NCI-H510A treated with DMSO at 0.1 percent for 48 hours (cell line): ENCODE measurements at regions not wholly inside any gene's neighbourhood (a gene's known extent, or its start where the extent isn't known, plus 50 kb on each side); places are given as distances from the start of the nearest gene placed in this dataset.
A peak's percentile ranks its signal among the peaks of the same experiment; 100 is the strongest.

Source experiments
- DNase-seq: peaks from one replicate; lab custom pipeline; 2025; lab: John Stamatoyannopoulos, UW

DNA sequence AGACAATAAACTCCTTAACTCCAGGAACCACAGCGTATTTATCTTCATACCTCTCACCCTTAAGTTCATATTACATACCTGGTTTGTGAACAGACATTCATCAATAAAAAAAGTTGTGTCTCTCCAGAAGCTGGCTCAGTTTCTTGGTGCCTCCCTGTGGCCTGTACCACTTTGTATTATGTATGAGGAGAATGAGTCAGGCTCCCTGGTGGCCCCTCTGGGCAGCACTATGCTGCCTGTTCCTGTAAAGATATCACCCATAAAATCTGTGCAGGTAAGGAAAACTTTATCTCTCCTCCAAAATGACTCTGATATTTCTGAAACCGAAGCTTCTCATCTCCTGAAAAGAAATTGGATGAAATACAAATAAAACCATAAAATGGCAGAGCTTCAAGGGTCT lies 198.4 kb upstream of the NT5C1B start:
- DNase-seq = no peak

DNA sequence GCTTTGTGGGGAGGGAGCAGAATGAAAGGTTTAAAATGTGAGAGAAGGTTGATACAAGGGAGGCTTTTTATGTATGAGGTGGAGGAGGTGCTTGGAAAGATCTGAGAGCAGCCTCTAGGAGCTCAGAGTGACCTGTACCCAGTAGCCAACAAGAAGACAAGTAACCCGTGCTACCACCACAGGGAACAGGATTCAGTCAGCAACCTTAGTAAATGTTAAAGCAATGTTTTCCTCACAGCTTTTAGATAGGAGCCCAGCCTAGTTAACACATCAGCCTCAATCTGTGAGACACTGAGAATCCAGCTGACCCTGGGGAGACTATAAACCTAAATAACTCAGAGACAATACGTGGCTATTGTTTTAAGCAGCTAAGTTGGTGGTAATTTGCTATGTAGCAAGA lies 194.9 kb upstream of the NT5C1B start:
- DNase-seq = no peak

DNA sequence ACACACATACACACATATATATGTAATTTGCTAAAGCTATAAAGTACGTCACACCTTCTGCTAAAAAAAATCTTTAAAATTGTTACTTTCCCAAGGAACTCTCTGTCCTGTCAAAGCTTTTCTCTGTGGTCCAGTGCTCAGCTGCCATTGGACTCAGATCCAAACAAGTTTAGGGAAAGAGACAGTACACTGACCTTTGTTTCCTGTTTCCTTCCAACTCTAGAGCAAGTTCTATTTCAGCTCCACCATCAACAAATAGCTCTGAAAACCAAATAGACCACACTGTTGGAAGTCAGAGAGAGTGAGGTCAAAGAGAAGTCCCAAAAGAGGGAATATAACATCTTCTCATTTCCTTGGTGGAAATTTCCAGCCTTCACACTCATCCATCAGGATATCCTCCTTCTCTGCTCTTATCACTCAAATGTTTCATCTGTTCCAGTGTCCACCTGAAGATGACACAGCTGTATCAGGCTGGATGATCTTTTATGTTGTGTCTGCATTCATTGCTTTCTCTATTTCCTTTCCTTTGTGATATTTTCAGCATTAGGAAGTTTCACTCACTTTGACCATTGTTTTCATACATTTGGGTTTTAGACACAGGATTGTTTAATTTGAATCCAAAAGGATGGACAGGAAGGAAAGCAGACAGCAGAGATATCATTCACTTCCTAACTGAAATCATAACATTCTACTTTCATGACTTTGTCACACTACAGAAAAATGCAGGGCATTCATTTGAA lies 192.3 kb upstream of the NT5C1B start:
- no peak for DNase-seq

DNA sequence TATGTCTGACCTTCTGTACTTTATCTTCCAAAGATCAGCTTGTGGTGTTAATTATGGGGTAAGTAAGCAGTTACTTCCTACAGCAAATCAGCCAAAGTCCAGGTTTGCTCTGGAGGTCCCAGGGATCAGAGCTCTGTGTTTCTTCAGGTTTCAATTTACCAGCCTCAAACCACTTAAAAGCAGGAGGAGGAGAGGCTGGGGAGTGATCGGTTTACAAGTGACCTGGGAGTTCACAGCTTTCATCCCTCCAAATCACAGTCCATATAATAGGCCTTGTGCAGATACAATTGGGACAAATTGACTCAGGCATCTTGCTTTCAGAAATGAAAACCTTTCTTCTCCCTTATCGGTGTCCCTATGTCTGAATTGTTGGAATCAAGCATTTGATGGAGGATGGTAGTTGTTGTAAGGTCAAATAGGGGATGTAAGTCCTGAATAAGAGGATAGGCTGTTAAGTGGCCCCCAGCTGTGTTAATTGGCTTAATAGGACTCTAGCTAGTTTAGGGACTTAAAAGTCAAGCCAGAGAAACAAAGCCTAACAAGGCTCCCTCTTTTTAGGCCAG lies 188.0 kb upstream of the NT5C1B start:
- peak; percentile 59 for DNase-seq

DNA sequence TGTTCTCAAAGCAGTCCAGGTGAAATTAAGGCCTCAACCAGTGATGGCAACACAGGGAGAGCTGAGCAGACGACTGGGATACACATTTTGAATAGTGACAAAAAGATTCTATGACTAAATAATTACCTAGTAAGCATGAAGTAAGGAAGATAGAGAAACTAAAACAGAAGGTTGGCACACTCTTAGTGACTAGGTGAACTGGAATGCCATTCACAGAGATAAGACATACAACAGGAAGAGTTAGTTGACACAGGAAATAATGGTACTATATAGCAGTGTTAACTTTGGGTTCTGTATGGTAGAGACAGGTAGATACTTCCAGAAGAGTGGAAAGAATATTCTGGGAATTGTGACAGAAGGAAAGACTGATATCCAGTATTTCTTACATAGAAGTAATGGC lies 181.8 kb upstream of the NT5C1B start:
- no peak for DNase-seq

DNA sequence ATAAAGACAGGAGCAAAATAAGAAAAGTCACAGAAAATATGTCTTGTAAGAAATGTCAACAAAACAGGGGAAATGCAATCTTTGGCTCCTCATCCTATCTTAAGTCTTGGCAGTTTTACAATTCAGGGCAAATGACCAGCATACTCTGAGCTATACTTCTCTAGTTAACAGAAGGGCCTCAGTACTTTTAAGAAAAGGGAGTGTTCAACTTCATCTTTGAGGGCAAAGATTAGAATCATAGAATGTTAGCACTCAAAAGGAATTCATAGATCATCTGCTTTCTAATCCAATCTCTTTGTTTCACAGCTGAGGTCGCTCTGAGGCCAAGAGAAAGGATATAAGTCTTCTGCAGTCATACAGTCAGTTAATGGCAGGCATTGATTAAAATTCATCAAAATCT lies 174.0 kb upstream of the NT5C1B start:
- DNase-seq = no peak

DNA sequence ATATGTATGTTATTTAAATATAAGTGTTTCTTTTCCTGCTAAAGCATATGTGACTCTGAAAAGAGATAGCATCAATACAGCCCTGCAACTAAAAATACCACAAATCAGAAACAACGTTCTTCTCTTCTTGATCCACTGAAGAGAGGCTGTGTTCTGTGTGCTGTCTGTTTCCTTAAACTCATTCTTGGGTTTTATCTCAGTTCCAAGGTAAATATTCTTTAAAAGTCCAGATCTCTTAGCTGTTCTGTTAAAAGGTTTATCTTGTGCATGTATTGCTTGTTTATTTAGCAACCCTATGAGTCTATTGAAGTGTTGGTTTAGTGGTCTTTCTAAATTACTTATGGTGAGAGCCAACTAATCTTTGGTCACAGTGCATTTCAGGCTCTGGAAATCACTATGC lies 173.3 kb upstream of the NT5C1B start:
- DNase-seq = peak; percentile 26

DNA sequence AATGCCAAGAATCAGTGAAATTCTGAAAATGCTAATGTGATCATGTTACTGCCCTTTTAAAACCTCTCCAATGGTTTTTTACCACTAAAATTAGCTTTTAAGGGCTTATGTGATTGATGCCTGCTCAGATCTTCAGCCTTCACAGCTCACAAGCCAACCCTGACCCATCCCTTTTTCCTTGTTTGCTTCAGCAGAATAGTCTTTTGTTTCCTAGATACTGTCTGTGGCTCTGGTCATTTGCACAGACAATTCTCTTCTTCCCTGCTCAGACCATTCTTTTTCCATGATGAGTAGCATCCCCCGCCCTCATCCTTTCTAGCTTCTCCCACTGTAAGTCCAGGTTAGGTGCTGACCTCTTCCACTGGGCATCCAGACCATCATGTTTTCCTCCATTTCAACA lies 164.9 kb upstream of the NT5C1B start:
- no peak for DNase-seq

DNA sequence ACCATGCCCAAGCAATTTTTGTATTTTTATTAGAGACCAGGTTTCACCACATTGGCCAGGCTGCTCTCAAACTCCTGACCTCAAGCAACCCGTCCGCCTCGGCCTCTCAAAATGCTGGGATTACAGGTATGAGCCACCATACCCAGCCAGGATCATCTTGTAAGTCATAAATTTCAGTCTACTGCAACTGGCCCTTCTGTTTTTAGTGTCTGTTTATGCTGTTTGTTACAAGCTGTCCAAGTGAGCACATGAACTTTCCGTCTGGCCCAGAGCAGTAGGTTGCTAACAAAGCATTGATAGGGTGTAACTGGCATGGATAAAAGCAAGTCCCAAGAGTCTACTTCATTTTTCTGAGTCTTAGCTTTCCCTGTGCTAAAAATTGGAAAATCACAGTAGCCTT lies 164.4 kb upstream of the NT5C1B start:
- no peak for DNase-seq

DNA sequence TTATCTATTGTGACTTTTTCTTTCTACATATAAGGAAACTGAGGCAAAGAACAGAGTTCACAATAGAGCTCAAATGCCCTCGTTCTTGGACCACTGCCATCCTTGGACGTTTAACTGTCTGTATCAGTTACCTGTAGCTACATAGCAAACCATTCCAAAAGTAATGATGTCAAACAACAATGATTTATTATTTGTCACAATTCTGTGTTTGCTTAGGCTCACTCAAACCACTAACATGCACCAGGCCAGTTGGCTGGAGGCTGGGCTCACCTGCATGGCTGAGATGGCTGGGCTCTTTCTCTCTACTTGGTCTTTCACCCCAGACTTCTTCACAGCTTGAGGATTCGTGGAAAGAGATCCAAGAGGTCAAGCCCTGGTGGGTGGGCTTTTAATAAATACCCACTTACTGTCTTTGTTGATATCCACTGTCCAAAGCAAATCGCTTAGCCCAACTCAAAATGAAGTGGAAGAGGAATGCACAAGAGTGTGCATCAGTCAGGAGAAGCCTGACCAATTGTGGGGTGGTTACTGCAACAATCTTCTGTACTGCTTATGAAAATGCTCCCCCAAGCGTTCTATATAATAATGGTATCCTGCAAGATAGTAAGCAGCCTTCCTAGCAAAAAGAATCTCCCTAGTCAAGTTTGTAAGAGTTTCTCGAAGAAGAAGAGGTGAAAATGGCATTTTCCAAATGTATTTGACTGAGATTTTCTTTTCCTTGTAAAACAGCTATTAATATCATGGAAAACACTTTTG lies 163.5 kb upstream of the NT5C1B start:
- peak; percentile 74 for DNase-seq

DNA sequence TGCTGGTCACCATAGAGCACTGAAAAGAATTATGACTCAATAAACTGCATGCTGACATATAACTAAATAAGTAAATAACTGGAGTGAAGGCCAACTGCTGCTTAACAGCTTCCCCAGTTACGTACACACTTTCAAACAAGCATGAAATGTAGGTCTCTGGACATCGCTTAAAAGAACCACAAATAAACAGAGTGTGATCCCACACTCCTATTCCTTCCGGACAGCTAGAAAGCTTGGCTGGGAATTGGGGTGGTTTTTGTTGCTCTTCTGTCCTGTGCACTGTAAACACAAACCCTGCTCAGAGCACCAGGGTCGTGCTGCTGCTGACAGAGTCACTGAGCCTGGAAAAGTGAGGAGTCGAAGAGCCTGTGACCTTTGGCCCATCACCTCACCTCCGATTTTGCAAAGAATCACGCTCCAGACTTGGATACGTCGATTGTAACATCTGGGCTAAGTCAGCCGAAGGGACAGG lies 162.7 kb upstream of the NT5C1B start:
- DNase-seq = peak; percentile 67

DNA sequence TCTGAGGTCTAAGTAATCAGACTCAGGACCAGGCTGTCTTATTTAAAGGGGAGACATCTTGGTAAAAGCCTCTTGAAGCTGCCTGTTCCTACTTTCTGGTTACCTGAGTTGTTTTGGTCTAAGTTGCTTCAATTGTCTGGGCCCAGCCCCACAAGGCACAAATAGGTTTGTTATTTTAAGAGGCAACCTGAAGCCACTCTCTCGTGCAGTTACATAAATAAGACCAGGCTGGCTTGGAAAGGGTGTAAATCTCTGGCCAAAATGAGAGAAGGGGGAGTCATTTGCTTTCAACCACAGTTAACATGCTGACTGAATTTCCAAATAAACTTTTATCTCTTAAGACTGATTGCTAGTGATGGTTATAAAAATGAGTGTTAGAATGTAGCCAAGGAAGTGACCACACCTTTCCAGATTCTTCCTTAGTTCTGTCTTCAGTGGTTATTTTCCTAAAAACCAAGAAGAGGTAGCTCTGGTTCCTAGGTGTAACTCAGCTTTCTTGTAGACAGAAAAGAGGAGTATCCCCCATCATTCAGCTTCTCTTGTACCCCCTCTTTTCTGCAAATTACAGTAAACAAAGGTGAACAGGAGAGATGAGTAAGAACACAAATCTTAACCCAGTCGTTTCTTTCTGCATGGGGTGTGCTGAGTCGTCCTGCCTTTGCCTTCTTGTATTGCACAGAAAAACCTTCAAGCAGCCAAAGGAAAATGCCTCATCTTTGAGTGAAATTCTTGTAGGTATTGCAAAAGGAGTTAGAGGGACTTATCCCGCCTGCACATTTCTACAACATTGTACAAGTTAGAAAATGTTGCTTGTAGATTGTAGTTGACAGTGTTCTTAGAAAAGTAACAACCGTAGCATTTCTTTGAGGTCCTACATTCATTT lies 161.5 kb upstream of the NT5C1B start:
- DNase-seq = no peak

DNA sequence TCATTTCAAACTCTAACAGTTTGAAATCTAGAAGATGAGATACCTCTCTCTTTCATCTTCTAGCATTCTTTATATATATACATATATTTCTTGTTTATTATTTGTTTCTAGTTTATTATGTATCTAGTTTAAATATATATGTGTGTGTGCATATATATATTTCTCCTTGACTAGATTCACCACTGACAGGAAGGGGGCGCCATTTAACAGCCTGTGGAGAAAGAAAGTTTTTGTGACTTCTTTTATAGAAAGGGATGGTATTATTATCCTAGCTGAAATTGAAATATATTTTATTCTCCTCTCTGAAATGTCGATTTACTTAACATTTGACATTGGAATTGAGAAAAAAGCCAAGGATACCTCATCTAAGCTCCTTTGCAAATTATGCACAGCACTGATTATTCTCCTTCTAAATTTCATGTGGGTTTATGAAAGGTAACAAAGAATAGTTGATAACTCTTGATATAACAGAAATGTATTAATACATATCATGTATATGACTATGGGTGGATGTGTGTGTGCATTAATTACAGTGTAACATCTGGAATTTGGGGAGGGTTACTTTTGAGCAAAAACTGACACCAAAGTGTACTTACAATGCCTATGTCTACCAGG lies 160.7 kb upstream of the NT5C1B start:
- DNase-seq = peak; percentile 83

DNA sequence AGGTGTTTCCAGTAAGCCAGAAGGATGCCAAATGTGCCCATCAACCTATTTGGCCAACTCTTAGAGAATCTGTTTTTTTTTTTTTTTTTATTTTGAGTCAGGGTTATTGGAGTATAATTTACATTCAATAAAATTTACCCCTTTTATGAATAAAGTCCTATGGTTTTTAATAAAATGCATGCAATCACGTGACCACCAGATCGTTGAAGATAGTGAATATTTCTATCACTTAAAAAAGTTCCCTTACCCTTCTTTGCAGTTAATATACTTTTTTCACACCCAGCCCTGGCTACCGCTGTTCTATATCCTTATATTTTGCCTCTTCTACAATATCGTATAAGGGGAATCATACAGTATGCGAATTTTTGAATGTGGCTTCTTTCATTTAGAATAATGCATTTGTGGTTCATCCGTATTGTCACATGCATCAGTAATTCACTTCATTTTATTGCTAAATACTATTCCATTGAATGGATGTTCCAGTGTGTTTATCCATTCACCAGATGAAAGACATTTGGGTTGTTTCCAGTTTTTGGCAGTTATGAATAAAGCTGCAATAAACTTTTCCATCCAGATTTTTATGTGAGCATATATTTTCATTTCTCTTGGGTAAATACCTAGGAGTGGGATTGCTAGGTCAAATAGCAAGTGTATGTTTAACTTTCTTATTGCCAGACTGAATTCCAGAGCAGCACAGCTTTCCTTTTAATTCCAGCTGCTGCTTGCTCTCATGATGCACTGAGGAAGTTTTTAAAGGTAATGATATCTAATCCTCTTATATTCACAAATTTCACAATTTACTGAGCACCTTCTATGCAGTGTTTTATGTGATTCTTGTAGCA lies 156.3 kb upstream of the NT5C1B start:
- no peak for DNase-seq

DNA sequence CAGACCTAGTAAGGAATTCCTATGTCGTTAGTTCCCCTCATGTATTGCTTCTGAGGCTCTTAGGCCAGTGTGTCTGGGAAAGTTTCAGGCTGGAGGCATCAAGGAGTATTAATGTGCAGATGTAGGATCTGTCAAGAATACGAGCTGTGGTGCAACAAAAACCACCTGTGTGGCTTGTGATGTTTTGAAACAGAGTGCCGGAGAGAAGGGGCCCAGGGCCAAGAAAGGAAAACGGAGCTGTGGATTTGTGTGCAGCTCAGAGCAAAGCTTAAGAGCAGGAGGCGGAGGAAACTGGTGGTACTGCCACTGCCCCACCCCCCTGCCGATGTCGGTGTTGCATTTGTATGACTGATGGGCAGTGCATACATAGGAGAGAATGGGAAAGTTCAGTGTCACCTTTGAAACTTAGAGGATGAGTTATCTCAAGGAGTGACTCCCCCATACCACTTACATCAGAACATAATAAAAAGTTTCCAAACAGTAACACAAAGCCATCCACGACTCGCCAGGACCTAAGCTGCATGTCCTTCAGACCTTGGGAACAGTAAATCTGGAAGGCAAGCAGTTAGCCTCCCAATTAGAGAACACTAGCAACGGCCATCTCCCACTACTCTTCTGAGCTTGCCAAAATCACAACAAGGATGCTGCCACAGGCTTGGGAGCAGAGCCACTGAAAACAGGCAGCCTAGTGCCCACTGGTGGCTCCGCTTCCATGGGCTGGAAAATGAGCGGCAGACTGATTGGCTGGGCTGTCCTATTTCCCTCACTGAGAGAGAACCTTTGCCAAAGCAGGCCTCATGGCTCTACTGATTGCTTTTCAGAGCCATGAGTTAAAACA lies 152.7 kb upstream of the NT5C1B start:
- DNase-seq = no peak

DNA sequence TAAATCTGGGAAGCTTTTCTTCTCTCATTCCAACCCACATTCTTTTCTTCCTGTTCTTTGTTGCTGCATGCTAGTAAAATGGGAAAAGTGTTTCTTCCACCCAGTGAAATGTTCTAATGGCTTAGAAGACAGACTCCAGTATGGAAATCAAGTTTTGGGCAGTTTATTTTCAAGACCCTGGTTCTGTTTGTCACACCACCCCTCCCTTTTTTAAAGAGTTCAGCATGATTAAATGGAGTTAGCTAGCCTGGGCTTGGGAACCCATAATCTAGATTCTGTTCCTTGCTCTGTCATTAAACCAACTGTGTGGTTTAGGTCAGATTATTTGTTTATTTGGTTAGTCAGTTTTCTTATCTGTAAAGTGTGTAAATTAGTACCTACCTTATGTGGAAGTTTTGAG lies 151.8 kb upstream of the NT5C1B start:
- DNase-seq = no peak

DNA sequence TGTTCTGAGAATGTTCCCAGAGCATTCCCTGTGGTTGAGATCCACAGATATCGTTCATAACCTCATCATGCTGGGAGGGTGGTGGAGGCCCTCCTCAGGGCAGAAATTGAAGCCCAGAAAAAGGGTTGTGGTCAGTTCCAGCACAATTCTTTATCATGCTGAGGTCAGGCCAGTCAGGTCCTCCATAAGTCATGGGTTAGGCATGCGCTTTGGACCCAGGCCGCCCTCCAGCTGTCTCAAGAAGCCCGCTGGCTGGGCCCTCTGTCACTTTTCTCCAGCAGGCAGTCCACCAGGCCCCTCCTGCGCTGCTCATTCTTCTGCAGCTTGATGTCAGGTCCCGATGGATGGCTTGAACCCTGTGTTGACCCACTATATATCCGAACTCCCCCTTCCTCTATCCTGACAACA lies 151.1 kb upstream of the NT5C1B start:
- no peak for DNase-seq

DNA sequence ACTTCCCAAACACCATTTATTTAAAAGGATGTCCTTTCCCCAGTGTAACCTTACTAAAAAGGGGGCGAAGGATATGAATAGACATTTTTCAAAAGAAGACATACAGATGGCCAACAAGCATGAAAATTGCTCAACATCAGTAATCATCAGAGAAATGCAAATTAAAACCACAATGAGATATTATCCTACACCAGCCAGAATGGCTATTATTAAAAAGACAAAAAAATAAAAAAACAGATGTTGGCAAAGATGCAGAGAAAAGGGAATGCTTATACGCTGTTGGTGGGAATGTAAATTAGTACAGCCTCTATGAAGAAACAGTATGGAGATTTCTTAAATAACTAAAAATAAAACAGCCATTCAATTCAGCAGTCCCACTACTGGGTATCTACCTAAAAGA lies 142.3 kb upstream of the NT5C1B start:
- DNase-seq = no peak

DNA sequence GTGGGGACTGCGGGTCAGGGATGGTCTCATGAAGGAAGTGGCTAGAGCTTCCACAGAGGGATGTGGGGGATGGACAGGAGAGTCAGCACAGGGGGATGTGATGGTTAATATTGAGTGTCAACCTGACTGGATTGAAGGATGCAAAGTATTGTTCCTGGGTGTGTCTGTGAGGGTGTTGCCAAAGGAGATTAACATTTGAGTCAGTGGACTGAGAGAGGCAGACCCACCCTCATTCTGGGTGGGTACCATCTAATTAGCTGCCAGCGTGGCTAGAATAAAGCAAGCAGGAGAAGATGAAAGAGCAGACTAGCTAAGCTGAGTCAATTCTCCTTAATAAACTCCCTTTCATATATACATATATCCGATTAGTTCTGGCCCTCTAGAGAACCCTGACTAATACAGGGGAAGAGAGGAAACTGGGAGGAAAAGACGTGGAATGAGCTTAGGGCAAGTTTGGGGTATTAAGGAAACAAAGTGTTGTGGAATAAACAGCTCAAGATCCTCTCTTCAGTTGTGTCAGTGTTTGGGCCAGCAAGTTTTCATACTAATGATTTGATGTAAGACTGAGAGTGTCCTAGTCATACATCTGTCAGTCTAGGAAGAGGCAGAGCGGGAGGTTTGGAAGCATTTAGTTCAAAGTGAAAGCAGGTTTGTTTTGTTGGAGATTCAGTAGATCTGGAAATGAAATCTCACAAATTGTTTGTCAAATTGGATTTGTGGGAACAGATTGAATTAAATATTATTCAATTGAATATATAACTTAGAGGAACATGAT lies 135.2 kb upstream of the NT5C1B start:
- no peak for DNase-seq
